GM12891 (cell line): ENCODE measurements at regions not wholly inside any gene's neighbourhood (a gene's known extent, or its start where the extent isn't known, plus 50 kb on each side); places are given as distances from the start of the nearest gene placed in this dataset.

Experiments
- PAX5 ChIP-seq: IDR thresholded peaks from 2 replicates; pipeline ENCODE4 v1.6.1; 2011; ENCODE audit warnings: low read length, moderate library complexity, mild to moderate bottlenecking; ENCODE audit not compliant: insufficient read depth, severe bottlenecking
- POLR2A ChIP-seq: IDR thresholded peaks from 2 replicates; pipeline ENCODE4 v1.6.1; 2011; ENCODE audit warnings: low read depth, low read length, control low read depth
- POLR2AphosphoS5 ChIP-seq: IDR thresholded peaks from 2 replicates; pipeline ENCODE4 v1.6.1; 2011; ENCODE audit warnings: low read depth, low read length, control low read depth
- SPI1 ChIP-seq: IDR thresholded peaks from 2 replicates; pipeline ENCODE4 v1.6.1; 2011; ENCODE audit warnings: low read depth, low read length, control low read depth
- TAF1 ChIP-seq: IDR thresholded peaks from 2 replicates; pipeline ENCODE4 v1.6.1; 2011; ENCODE audit warnings: low read depth, low read length, control low read depth

GRCh38 chr1:192730198-192730597, 78.6 kb upstream of the RGS2 start:
- TF ChIP-seq POLR2AphosphoS5 (no peak), POLR2A (no peak), TAF1 (no peak), PAX5 (no peak), SPI1 (no peak)
